Neural cell (in vitro differentiated cells): ENCODE measurements at regions not wholly inside any gene's neighbourhood (a gene's known extent, or its start where the extent isn't known, plus 50 kb on each side); places are given as distances from the start of the nearest gene placed in this dataset.

Experiments used
- CTCF ChIP-seq: fragments of 450-650 bp; IDR thresholded peaks from 2 replicates; pipeline ENCODE4 v1.5.1; 2014; ENCODE audit warnings: antibody characterized with exemption, mild to moderate bottlenecking, moderate library complexity; ENCODE audit not compliant: poor library complexity, severe bottlenecking
- EZH2 ChIP-seq: fragments of 200-600, 300-800 bp; shearing (Covaris generic), sonication (generic); IDR thresholded peaks from 2 replicates; pipeline ENCODE4 v1.6.1; 2014; ENCODE audit warnings: antibody characterized with exemption, low read length, borderline replicate concordance, mild to moderate bottlenecking; ENCODE audit not compliant: insufficient read depth, poor library complexity, severe bottlenecking
- POLR2AphosphoS5 ChIP-seq: IDR thresholded peaks from 2 replicates; pipeline ENCODE4 v1.6.1; 2012
- SMC3 ChIP-seq: fragments of 450-650 bp; conservative IDR thresholded peaks from 2 replicates; pipeline ENCODE4 v1.6.1; 2014; ENCODE audit warnings: antibody characterized with exemption, mild to moderate bottlenecking, moderate library complexity; ENCODE audit not compliant: poor library complexity
- TF ChIP-seq, protein P1 (sequence below): IDR thresholded peaks from 2 replicates; pipeline ENCODE4 v1.6.1; 2012; ENCODE audit warnings: borderline replicate concordance

- TF ChIP-seq CTCF (no peak), EZH2 (no peak), POLR2AphosphoS5 (no peak), SMC3 (no peak)
- TF ChIP-seq, protein P1, sequence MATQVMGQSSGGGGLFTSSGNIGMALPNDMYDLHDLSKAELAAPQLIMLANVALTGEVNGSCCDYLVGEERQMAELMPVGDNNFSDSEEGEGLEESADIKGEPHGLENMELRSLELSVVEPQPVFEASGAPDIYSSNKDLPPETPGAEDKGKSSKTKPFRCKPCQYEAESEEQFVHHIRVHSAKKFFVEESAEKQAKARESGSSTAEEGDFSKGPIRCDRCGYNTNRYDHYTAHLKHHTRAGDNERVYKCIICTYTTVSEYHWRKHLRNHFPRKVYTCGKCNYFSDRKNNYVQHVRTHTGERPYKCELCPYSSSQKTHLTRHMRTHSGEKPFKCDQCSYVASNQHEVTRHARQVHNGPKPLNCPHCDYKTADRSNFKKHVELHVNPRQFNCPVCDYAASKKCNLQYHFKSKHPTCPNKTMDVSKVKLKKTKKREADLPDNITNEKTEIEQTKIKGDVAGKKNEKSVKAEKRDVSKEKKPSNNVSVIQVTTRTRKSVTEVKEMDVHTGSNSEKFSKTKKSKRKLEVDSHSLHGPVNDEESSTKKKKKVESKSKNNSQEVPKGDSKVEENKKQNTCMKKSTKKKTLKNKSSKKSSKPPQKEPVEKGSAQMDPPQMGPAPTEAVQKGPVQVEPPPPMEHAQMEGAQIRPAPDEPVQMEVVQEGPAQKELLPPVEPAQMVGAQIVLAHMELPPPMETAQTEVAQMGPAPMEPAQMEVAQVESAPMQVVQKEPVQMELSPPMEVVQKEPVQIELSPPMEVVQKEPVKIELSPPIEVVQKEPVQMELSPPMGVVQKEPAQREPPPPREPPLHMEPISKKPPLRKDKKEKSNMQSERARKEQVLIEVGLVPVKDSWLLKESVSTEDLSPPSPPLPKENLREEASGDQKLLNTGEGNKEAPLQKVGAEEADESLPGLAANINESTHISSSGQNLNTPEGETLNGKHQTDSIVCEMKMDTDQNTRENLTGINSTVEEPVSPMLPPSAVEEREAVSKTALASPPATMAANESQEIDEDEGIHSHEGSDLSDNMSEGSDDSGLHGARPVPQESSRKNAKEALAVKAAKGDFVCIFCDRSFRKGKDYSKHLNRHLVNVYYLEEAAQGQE = no peak
These were observed 332.7 kb upstream of the CELF2 start for GRCh38 chr10:10684972-10685371.
